ENCODE measurements at regions not wholly inside any gene's neighbourhood (a gene's known extent, or its start where the extent isn't known, plus 50 kb on each side); places are given as distances from the start of the nearest gene placed in this dataset.

DNA sequence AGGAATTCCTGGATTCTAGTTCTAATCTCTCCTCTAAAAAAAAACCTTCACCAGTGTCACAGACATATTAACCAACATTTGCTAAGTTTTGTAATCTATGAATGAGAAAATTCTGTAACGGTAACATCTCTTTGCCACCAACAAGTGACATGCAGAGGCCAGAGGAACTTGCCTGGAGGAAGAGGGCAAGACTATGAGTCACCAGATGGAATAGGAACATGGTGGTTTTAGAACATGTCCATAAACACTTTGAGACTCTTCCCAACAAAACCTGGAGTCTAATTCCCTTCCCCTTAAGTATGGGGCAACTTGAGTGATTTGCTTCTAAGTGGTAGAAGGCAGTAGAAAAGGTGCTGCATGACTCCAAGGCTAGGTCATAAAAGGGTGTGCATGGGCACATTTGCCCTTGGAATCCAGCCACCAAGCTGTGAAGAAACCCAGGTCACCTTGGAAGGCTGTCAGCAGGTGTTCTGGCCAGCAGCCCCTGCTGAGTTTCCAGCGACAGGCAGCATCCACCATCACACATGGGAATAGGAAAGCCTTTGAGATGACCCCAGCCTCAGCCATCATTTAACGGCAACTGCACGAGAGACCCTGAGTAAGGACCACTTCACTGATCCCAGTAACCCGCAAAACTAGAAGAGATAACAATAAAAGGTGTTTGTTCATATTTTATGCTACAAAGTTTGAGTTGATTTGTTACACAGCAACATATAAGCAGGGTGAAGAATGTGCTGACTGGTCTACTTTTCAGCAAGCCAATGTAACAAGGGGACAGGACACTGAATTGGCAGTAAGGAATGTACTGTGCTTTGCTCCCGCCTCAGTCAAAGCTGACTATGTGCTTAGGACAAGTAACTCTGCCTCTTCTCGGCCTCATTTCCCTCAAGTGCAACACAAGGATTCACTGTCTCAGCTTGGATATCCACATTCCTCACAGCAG is 90.6 kb downstream of the SKA1 start:
- no peak for TF ChIP-seq RAD21 (IDR thresholded peaks at IDR 0.05; ENCODE audit: low read depth)
- TF ChIP-seq EGR1 (IDR thresholded peaks at IDR 0.05) = no peak
- TF ChIP-seq, protein P1, sequence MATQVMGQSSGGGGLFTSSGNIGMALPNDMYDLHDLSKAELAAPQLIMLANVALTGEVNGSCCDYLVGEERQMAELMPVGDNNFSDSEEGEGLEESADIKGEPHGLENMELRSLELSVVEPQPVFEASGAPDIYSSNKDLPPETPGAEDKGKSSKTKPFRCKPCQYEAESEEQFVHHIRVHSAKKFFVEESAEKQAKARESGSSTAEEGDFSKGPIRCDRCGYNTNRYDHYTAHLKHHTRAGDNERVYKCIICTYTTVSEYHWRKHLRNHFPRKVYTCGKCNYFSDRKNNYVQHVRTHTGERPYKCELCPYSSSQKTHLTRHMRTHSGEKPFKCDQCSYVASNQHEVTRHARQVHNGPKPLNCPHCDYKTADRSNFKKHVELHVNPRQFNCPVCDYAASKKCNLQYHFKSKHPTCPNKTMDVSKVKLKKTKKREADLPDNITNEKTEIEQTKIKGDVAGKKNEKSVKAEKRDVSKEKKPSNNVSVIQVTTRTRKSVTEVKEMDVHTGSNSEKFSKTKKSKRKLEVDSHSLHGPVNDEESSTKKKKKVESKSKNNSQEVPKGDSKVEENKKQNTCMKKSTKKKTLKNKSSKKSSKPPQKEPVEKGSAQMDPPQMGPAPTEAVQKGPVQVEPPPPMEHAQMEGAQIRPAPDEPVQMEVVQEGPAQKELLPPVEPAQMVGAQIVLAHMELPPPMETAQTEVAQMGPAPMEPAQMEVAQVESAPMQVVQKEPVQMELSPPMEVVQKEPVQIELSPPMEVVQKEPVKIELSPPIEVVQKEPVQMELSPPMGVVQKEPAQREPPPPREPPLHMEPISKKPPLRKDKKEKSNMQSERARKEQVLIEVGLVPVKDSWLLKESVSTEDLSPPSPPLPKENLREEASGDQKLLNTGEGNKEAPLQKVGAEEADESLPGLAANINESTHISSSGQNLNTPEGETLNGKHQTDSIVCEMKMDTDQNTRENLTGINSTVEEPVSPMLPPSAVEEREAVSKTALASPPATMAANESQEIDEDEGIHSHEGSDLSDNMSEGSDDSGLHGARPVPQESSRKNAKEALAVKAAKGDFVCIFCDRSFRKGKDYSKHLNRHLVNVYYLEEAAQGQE (IDR thresholded peaks at IDR 0.05; ENCODE audit: low read depth) = no peak
- no peak for TF ChIP-seq EP300 (IDR thresholded peaks at IDR 0.05; ENCODE audit: borderline replicate concordance)
- no peak for TF ChIP-seq CEBPB (IDR thresholded peaks at IDR 0.05)
- no peak for TF ChIP-seq YY1 (IDR thresholded peaks at IDR 0.05; ENCODE audit: low read depth)
- no peak for TF ChIP-seq TEAD4 (IDR thresholded peaks at IDR 0.05)
- no peak for TF ChIP-seq TCF12 (IDR thresholded peaks at IDR 0.05; ENCODE audit: low read depth)
- TF ChIP-seq, protein P2, sequence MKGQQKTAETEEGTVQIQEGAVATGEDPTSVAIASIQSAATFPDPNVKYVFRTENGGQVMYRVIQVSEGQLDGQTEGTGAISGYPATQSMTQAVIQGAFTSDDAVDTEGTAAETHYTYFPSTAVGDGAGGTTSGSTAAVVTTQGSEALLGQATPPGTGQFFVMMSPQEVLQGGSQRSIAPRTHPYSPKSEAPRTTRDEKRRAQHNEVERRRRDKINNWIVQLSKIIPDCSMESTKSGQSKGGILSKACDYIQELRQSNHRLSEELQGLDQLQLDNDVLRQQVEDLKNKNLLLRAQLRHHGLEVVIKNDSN (IDR thresholded peaks at IDR 0.05) = no peak
